Thoracic aorta (tissue), 2 donors: ENCODE measurements at regions not wholly inside any gene's neighbourhood (a gene's known extent, or its start where the extent isn't known, plus 50 kb on each side); places are given as distances from the start of the nearest gene placed in this dataset.

Source experiments
- ATAC-seq: fragments of 150-250 bp; one replicate; pipeline ENCODE4 v1.8.0; 2017; ENCODE audit warnings: low read depth; ENCODE audit not compliant: insufficient number of reproducible peaks, low FRiP score
- DNase-seq: peaks from one replicate; pipeline ENCODE4 v3.0.0-alpha.2; 2020; ENCODE audit warnings: low spot score
- H3K27ac ChIP-seq, 2 donors: fragments of 200-600 bp; sonication (generic); 1 replicate in 1 of 2; 2 replicates in 1 of 2; pipeline ENCODE4 v1.5.1; 2016; ENCODE audit warnings: mild to moderate bottlenecking in 2 of 2, moderate library complexity in 2 of 2
- H3K27me3 ChIP-seq: fragments of 200-600 bp; sonication (generic); replicated peaks from 2 replicates; pipeline ENCODE4 v1.6.0; 2016; ENCODE audit warnings: mild to moderate bottlenecking; ENCODE audit not compliant: insufficient read depth
- H3K36me3 ChIP-seq: fragments of 200-600 bp; sonication (generic); one replicate; pipeline ENCODE4 v1.5.1; 2016
- H3K4me1 ChIP-seq, 2 donors: fragments of 200-600 bp; sonication (generic); 1 replicate in 1 of 2; 2 replicates in 1 of 2; pipeline versions ENCODE4 v1.5.1 to v1.6.0; 2016; ENCODE audit warnings: low read depth in 2 of 2, mild to moderate bottlenecking in 1 of 2; ENCODE audit not compliant: control insufficient read depth in 1 of 2
- H3K4me3 ChIP-seq: fragments of 200-600 bp; sonication (generic); 2 replicates; pipeline ENCODE4 v1.5.1; 2016; ENCODE audit warnings: mild to moderate bottlenecking
- H3K9me3 ChIP-seq: fragments of 200-600 bp; sonication (generic); 2 replicates; pipeline ENCODE4 v1.5.1; 2016
- TF ChIP-seq, protein P1 (sequence below): fragments of 200-600 bp; sonication (generic); IDR thresholded peaks from one replicate; pipeline ENCODE4 v1.5.1; 2019; ENCODE audit warnings: antibody characterized with exemption

DNA sequence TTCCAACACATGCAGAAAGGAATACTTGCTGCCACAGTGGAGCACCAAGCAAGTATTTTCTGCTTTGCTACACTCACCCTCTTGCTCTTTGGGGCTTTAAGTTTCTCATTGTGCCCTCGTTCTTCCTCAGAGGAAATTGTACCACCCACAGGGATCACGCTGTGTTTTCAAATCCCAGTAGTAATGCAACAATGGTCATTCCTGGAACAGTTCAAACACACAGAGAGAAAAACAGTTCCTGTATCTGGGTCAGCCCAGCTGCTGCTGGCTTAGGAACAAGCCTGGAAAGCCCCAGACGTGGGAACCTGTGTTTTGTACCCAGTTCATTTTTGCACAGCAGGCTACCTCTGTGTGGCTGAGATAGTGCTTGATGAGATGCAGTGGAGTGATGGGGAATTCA, 907.8 kb downstream of the STPG2 start:
- no peak for ATAC-seq
- TF ChIP-seq, protein P1, sequence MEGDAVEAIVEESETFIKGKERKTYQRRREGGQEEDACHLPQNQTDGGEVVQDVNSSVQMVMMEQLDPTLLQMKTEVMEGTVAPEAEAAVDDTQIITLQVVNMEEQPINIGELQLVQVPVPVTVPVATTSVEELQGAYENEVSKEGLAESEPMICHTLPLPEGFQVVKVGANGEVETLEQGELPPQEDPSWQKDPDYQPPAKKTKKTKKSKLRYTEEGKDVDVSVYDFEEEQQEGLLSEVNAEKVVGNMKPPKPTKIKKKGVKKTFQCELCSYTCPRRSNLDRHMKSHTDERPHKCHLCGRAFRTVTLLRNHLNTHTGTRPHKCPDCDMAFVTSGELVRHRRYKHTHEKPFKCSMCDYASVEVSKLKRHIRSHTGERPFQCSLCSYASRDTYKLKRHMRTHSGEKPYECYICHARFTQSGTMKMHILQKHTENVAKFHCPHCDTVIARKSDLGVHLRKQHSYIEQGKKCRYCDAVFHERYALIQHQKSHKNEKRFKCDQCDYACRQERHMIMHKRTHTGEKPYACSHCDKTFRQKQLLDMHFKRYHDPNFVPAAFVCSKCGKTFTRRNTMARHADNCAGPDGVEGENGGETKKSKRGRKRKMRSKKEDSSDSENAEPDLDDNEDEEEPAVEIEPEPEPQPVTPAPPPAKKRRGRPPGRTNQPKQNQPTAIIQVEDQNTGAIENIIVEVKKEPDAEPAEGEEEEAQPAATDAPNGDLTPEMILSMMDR: no peak

DNA sequence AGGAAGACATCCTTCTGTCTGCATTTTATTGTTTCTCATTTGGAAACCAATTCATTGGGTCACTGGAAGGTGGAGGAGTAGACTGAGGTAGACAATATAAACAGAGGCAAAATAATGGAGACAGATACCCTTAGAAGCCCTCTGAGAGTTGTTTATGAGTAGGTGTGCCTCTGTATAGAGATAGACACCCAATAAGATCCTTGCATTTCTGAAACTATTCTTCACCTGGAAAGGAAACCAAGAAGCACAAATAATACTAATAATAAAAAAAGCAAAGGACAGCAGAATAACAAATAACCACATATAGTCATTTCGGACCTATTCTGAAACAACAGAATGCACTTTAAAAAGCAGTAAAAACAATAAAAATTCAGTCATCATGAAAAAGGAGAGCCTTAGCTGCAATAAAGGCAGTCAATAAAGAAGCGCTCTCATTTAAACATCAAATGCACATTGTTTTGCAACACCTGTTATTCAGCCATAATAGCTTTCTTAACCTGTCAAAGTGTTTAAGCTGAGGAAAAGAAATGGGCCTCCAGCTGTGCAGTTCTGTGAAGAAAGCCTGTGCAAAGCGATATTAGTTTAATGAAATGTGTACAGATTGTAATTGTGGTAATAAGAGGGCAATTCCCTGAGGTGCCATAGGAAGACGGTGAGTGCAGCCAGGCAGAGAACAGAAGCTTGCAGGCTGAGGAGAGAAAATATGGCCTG, 904.2 kb downstream of the STPG2 start:
- TF ChIP-seq, protein P1: no peak
- Histone ChIP-seq H3K27ac (no peak overlapping the region), H3K36me3 (no peaks in the 10 kb centered on the region), H3K4me3 (no peak overlapping the region), H3K27me3 (no peaks in the 10 kb centered on the region), H3K4me1 (no peaks in the 10 kb centered on the region), H3K9me3 (no peaks in the 10 kb centered on the region)
- ATAC-seq (no peak), DNase-seq (no peak)

More for the DNA sequence above, 907.8 kb downstream of the STPG2 start:
- Histone ChIP-seq H3K4me3 (no peak overlapping the region), H3K36me3 (no peaks in the 10 kb centered on the region), H3K4me1 (no peaks in the 10 kb centered on the region), H3K27me3 (no peaks in the 10 kb centered on the region), H3K9me3 (no peaks in the 10 kb centered on the region), H3K27ac (no peak overlapping the region)
- DNase-seq: no peak

DNA sequence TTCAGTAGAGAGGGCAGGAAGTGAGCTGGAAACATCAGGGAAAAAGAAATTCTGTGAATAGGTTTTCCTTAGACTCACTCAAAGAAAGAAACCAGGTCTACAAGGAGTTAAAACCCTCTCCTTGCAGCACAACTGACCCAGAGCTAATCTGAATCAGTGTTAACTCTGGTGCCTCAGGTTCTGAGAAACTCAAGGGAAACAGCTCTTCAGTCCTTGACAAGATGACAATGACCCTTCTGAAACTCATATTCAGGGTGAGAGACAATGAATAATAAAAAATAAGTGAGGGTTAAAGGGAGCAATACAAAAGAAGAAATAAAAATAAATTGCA, 903.6 kb downstream of the STPG2 start:
- Histone ChIP-seq H3K27ac (no peak overlapping the region), H3K27me3 (no peaks in the 10 kb centered on the region), H3K4me3 (no peak overlapping the region), H3K4me1 (no peaks in the 10 kb centered on the region), H3K9me3 (no peaks in the 10 kb centered on the region), H3K36me3 (no peaks in the 10 kb centered on the region)
- TF ChIP-seq, protein P1: no peak
- ATAC-seq (no peak), DNase-seq (no peak)

DNA sequence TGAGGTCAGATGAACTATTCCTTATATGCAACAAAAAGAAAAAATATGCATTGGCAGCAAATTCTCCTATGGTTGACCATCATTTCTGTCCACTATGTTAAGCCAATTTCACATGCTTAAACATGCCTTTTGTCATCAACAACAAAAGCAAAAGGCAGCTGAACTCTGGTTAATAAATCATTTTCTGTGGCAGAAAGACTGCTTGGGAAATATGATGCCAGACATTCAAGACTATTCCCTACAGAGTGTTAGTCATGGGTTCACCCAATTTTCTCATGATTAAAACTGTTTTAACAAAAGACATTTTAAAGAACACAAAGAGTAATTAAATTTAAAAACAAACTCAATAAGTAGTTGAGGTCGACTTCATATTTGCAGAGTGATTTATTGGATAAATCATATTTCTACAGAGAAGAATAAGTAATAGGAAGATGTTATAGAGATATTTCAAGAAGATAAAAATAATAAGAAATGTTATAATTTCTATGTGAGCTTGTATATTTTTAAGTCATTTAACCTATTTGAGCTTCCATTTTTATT, 890.6 kb downstream of the STPG2 start:
- Histone ChIP-seq H3K9me3 (no peaks in the 10 kb centered on the region), H3K27me3 (no peaks in the 10 kb centered on the region), H3K4me1 (no peaks in the 10 kb centered on the region), H3K27ac (no peak overlapping the region), H3K4me3 (no peak overlapping the region), H3K36me3 (no peaks in the 10 kb centered on the region)
- DNase-seq (no peak), ATAC-seq (no peak)
- TF ChIP-seq, protein P1: no peak

DNA sequence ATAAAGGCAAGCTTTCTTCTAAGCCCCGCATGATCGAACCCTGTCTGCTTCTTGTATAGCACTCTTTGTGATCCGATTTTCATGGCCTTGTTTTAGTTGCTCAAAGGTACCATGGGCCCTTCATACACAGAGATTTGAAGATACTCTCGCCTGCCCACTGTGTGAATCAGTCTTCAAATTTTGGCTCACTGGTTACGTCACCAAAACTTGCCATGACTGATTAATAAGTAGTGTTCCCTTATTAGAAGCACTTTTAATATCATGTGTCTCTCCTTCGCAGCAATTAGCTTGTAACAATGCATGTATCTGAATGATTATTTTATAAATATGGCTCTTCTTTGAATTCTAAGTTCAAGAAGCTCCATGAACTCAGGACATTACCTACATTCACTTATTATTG, 880.5 kb downstream of the STPG2 start:
- no peaks in the 10 kb centered on the region for H3K9me3 ChIP-seq
- ATAC-seq (no peak), DNase-seq (no peak)
- H3K27ac ChIP-seq: no peak overlapping the region
- no peaks in the 10 kb centered on the region for H3K27me3 ChIP-seq
- H3K4me3 ChIP-seq: no peak overlapping the region
- H3K4me1 ChIP-seq: no peaks in the 10 kb centered on the region
- TF ChIP-seq, protein P1: no peak
- H3K36me3 ChIP-seq: no peaks in the 10 kb centered on the region
